HG02870 (cell line): ENCODE measurements at regions not wholly inside any gene's neighbourhood (a gene's known extent, or its start where the extent isn't known, plus 50 kb on each side); places are given as distances from the start of the nearest gene placed in this dataset.
A peak's percentile ranks its signal among the peaks of the same experiment; 100 is the strongest.

Experiments used
- ATAC-seq: cut with Tn5 transposase; IDR thresholded peaks from one replicate; pipeline ENCODE4 v1.9.1; 2021; ENCODE audit warnings: mild to moderate bottlenecking, moderate library complexity; ENCODE audit not compliant: unreplicated experiment

DNA sequence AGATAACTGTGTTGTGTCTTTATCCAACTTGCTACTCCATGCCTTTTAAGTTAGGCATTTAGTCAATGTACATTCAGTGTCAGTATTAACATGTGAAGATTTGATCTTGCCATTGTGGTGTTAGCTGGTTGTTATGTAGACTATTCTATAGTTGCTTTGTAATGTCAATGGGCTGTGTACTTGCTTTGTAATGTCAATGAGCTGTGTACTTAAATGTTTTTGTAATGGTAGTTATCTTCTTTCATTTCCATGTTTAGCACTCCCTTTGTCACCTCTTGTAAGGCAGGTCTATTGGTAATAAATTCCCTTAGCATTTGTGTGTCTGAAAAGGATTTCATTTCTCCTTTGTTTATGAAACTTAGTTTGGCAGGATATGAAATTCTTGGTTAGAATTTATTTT, 53.4 kb downstream of the MC4R start:
- ATAC-seq = no peak

DNA sequence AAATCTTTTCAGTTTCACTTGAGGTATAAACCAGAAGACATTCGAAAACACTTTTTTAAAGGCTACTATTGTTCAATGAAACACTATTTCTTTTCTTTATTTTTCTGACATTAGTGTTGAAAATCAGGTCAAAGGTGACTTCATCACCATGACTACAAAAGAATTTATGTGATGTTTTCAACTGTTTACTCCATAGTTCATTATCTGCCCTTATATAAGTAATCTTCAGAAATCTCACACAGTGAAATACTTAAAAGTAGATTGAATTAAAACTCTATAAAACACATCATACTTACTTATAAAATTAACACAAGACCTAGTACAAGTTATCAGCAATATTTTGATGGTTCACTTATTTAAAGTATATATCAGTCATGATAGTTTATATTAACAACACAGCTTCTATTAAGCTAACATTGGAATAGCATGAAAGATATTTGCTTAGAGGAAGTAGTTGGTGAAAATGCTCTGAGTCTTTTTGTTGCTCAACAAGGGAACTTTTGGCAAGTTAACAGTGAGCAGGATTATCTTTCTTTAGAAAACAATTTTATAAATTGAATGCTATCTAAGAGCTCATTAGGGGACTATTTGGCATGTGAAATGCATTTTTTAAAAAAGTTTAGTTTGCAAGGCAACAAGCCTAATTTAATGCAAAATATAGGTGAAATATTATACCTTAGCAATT, 60.8 kb downstream of the MC4R start:
- ATAC-seq = no peak

DNA sequence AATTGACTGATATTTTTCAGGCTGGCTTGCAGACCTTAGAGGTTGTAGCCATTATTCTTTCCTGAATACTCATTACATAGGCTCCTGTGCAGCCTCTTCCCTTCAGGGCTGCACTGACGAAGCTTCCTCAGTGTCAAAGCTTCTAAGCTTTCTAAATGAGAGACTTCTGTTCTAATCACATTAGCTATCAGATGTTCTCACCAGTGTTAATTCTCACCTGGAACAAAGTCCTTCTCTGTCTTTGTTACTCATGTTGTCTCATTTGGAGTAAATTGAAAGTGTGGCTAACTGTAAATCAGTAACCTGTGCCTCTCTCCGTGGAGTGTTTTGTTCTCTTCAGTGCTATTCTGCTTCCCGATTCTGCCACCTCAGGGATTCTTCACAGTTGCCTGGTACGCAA, 76.9 kb downstream of the MC4R start:
- no peak for ATAC-seq

DNA sequence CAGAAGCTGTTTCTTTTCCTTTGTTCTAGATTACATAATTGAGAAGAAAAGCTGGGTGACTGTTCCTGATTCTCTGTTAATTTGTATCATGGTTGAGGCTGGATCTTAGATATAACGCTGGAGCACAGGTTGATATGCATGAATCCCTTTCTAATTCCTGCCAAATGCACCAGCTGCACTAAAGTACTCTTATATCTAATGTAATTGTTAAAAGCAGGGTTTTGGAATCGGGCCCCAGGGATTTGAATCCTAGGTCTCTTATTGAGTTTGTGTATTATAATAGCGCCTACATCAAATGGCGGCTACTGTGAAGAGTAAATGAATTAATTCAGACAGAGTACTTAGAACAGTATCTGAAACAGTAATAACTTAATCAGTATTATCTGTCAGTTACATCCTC, 80.4 kb downstream of the MC4R start:
- ATAC-seq = no peak

DNA sequence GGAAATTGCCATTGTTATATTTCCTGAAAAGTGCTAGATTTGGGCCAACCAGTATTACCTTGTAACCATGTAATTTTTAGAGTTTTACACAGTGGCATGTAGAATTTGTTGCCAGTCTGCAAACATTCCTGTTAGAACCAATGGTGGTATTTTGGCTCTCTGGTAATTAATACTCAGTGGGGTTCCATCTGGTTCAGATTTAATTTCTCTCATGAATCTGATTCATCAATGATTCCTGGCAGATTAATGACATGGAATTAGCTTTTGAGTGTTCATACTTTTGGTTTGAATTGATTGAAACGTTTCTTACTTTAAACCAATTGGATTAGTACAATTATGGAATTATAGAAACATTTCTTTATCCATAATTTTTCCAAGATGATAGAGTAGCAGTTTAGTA, 93.2 kb downstream of the MC4R start:
- no peak for ATAC-seq

DNA sequence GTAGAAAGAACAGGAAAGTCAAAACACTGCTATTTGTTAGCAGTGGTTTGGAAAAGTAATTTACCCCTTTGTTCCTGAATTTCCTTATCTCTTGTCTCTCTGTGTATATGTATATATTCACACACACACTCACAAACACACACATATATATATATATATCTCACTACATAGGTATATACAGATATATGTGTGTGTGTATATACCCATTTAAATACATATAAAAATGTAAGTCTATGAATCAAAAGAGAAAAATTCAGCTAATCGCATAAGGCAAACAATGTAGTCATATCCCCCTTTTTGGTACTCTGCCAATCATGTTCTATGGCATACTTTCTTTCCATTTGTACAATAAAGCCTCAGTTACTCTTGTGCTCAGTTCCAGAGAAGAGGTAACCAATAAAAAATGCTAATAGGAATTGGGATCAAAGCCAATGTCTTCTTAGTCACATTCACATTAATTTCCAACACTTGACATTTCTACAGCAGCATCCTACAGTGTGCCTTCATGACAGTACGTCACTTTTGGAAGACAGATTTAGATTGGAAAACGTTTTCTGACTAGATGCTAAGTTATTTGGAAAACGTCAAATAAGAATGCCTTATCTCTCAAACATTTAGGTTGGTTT, 94.6 kb downstream of the MC4R start:
- ATAC-seq = no peak

DNA sequence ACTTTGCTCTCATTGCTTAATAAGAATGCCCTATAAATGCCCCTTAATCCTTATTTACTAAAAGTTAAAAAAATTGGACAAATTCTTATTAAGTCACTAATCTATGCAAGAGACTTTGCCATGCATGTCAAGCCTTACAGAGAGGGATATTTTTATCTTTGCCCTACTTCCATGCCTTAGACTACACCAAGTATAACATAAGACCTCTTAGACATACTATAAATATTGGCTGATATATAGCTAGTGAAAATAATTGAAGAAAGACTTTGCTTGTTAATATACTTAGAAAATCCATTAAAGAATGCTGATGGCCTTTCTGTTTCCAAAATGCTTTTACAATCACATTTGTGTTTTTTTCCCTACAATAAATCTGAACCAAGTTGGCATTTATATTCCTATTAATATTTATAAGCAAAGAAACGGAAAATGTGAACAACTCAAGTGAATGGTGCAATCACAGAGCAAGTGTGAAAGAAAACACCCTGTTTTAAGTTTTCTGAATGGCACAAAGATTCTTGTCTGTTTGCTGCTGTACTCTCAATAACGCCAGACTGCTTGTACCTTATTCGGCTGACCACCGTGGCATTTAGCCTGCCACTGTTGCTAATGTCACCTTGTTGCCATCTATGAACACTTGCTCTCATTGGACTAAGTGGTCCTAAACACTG, 105.0 kb downstream of the MC4R start:
- no peak for ATAC-seq

DNA sequence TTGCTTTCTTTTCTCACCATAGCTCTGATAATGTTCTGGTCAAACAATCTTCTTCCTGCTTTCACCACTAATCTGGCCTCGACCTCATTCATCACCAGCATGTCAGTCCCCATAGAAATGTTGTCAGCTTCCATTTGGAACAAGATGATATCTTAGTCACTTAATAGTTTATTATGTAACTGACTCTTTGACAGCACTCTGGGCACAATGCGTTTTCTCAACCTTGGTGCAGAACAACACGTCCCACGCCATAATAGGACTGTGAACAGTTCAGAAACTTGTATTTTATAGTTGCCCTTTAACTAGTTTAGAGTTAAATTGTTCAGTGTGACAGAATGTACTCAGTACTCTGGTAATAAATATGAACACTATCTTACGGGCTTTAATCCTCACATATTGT, 106.0 kb downstream of the MC4R start:
- ATAC-seq = no peak

DNA sequence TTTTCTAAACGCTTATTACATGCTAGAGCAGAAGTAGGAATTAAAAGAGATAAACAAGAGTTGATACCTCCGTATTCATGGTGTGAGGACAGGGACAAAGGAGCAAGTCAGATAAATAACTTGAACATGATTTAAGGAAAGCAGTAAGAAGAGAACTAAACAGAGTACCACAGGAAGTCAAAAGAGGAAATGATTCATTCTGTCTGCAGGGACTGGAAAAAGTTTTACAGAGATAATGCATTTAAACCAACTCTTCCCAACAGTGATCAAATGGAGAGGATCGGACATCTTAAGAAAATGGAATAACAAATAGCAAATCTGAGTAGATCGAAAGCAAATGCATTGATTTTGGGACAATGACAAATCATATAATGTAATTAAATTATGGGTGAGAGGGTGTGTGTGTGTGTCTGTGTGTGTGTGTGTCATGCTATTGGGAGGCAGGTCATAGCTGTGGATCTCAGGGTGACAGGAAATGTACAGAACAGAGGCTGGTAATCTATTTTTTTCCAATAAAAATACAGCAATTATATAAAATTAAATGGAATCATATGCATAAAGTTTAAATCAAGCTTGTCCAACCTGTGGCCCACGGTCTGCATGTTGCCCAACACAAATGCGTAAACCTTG, 113.4 kb downstream of the MC4R start:
- ATAC-seq = peak; percentile 83

DNA sequence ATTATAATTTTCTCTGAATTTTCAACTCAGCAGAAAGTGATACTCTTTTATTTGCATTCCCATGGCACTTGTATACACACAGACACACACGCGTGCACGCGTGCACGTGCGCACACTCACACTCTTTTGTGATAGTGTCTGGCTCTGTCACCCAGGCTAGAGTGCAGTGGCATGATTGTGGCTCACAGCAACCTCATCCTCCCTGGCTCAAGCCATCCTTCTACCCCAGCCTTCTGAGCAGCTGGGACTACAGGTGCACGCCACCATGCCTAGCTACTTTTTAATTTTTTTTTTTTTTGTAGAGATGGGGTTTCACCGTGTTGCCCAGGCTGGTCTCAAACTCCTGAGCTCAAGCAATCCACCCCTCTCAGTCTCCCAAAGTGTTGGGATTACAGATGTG, 123.2 kb downstream of the MC4R start:
- ATAC-seq = no peak

DNA sequence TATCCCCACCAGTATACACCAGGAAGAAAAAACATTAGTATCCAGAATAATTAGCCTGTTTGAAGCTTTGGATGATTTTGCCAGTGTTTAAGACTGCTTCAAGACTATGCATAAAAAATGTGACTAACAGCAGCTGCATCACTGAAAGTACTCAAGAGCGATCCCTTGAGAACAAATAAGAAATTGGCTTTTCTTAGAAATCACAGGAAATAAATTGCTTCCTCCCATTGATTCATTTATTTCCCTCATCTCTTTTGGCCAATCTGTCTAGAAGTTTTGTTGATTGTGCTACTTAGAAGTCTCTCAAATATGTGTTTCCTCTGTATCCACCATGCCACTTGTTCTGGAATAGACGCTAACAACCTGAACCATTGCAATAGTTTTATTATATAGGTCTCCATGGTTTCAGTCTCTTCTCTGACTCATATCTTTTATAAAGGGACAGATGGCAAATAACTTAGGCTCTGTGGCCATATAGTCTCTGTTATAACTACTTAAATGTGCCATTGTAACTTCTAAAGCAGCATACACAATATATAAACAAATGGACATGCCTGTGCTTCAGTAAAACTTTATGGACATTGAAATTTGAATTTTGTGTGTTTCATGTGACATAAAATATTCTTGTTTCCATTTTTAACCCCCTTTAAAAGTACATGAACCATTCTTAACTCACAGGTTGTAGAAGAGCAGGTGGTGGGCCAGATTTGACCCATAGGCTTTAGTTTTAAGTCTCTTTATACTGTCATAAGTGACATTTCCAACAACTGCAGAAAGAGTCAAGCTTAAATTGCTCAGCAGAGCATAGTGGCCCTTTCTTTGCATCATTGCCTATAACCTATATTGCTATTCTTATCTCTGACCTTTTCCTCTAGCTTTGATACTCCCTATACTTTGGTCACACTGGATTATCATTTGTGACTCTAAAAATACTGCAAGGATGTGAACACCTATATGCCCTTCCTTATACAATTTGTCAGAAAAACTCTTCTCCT, 123.9 kb downstream of the MC4R start:
- ATAC-seq = no peak

DNA sequence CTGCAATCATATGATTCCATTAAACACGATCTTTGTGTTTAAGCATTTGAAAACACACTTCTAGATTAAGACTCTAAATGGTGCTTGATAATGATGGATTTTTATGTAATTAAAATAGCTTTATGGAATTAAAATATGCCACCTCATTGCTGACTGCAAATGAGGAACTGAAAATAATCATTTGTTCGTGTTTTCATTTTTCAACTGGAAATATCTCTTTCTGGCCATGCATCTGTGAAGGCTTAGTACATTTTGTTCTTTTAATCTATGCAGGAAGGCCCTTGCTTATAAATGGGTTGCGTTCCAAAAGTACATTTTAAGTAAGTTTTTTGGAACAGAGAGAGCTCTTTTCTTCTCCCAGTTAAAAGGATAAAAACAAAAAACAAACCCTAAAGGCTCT, 125.5 kb downstream of the MC4R start:
- ATAC-seq = peak; percentile 70

DNA sequence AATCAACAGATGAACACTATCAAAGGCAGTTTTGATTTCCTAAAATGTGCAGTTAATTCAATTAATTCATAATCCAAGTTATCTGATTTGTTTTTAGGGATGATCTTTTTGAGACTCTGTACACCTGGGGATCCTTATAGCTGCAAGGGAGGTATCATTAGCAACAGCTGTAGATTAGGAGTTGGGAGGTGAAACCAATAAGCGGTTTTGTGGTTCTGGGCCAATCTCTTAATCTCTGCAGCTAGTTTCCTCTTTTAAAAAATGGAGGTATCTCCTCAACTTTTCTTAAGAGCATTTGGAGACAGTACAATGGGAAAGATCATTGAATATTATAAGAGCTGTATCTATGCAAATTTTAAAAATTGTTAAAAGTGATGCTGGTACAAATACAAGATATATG, 126.0 kb downstream of the MC4R start:
- ATAC-seq = peak; percentile 67

DNA sequence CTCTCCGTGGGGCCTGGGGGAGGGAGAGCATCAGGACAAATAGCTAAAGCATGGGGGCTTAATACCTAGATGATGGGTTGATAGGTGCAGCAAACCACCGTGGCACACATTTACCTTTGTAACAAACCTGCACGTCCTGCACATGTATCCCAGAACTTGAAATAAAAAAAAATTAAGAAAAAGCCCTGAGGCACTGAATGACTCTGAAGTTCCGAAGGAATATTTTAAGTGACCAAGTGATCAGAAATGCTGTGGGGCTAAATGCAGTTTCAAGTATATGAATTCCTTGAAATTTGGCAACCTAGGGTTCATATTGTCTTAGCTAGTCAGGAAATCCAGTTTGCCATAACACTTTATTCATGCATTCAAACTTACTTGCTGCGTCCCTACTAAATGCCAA, 127.5 kb downstream of the MC4R start:
- ATAC-seq = no peak

DNA sequence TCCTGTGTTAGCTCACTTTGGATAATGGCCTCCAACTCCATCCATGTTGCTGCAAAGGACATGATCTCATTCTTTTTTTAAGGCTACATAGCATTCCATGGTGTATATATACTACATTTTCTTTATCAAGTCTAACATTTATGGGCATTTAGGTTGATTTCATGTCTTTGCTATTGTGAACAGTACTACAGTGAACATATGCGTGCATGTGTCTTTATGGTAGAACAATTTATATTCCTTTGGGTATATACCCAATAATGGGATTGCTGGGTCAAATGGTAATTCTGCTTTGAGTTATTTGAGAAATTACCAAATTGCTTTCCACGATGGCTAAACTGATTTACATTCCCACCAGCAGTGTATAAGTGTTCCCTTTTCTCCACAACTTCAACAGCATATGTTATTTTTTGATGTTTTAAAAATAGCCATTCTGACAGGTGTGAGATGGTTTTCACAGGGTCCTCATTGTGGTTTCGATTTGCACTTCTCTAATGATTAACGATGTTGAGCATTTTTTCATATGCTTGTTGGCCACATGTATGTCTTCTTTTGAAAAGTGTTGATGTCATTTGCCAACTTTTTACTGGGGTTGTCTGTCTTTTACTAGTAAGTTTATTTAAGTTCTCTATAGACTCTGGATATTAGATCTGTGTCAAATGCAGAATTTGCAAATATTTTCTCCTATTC, 133.4 kb downstream of the MC4R start:
- peak; percentile 92 for ATAC-seq

DNA sequence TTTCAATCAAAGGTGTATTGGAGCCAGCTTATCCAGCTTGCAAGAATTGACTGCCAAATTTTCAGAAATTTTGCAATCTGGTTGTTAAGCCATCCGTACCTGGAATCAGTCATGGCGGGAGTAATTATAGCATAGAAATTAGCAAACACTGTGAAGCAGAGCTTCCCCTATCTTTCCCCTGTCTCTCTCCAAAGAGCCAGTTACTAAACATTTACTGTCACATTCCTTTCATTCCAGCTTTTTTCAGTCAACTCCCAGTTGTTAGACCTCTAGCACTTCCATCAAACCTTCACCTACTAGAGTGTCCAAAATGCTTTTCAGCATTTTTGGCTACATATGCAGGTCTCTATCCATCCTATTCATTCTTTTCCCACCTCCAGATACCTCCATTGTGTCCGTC, 137.4 kb downstream of the MC4R start:
- no peak for ATAC-seq

DNA sequence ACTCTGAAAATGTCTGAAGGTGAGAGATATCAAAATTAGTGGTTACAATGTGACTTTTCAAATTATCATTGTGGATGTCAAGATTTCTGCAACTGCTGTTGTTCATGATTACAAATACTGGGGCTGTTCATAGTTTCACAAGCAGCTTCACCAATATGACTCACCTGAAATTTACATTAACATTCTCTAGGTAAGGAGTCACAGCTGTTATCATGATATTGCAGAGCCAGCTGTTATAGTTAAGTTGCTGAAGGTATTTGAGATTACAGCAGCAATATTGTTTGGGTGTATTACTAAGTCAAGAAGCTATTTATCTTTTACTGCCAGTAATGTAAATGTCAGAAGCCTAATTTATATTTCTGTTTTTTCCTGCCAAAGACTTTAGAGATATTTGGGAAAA, 140.0 kb downstream of the MC4R start:
- ATAC-seq = peak; percentile 76

DNA sequence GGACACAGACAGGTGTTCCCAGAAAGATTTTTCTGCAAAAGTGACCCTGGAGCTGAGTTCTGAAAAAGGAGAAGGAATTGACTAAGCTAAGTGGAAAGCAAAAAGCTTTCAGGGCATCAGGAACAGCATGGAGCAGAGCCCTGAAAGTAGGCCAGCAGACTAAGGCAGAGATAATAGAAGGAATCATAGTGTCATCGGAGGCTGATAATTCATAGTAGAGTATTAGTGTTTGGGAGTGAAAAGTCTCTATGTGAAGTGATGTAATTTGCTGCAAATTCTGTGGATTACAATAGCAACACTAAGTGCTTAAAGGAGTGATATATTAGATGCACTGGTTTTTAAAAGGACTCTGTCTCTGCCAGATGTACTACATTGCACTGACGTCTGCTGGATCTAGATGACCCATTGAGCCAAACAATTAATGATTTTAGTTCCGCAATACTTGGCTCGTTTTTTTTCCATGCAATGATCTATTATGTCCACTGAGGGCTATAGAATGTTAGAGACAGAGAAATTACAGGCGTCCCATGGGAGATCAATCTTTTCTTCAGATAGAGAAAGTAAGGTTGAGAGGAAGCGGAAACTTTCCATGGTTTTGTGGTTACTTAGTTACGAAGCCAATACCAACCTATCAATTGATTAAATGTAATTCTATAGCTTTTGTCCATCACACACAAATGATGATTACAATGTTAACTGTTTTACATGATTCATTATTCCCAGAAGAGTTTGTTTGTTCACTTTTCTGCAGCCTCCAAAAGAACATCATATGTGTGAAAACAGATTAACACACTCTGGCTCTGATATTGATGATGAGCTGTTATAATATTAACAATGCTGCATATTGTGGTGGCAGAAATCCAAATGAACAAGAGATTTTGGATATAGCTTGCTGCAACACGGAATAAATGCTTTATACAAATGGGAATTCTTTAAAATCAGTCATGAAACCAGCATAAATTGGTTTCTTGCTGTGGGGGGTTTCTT, 143.7 kb downstream of the MC4R start:
- ATAC-seq = no peak

DNA sequence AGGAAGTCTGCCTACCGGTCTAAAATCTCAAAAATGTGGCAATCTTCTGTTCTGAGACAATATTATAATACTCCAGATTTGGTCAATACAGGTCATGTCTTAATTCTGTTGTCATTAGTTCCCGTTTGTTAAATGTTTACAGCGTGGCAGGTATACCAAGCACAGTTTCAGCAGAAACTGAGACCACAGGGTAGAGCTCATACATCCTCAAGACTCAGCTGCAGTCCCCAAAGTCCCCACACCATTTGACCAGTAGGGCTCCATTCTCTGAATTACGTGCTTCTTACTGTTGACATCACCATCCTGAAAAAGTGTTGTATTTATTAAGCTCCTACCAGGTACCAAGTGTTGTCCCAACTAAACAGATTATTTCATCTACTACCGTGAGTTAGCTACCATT, 157.1 kb downstream of the MC4R start:
- no peak for ATAC-seq
